A549 (cell line): ENCODE measurements at regions not wholly inside any gene's neighbourhood (a gene's known extent, or its start where the extent isn't known, plus 50 kb on each side); places are given as distances from the start of the nearest gene placed in this dataset.

ENCODE experiments used
- ATAC-seq, 2 experiments: fragments of 200-7000 bp in 1 of 2; fragments of >200 bp in 1 of 2; cut with Nextera tagmentation in 1 of 2; cut with Tn5 transposase in 1 of 2; 3 replicates each; pipeline versions ENCODE4 v1.8.0 to v1.9.1; 2018 to 2020; ENCODE audit warnings: mild to moderate bottlenecking in 1 of 2, moderate library complexity in 1 of 2
- CTCF ChIA-PET: fragments of 300-600 bp; sonication (Branson Sonifier 250); formaldehyde crosslinking; extraction: SDS; loops from one replicate; lab custom pipeline; 2021; ENCODE audit warnings: antibody characterized with exemption, inconsistent platforms; lab: Yijun Ruan, JAX
- POLR2A ChIA-PET: fragments of 350-600 bp; formaldehyde crosslinking; extraction: SDS; loops from one replicate; lab custom pipeline; 2021; ENCODE audit warnings: antibody characterized with exemption, inconsistent platforms; lab: Yijun Ruan, JAX
- DNase-seq, 2 experiments: peaks; one replicate each; pipeline versions ENCODE4 v3.0.0 to v3.0.0-alpha.2; 2011 to 2016; ENCODE audit warnings: low read depth in 1 of 2, low spot score in 1 of 2
- FAIRE-seq: peaks from 2 replicates; lab custom pipeline; 2011; peaks lifted over from hg19 to GRCh38; lab: Jason Lieb, UNC
- H3K27ac ChIP-seq, 2 experiments: fragments of >200 bp; sonication (Bioruptor Twin); formaldehyde crosslinking; 3 replicates each; pipeline ENCODE4 v1.5.1; 2016 to 2017
- H3K4me1 ChIP-seq: fragments of >200 bp; sonication (Bioruptor Twin); formaldehyde crosslinking; 3 replicates; pipeline ENCODE4 v1.6.1; 2016
- H3K4me2 ChIP-seq: fragments of >200 bp; sonication (Bioruptor Twin); formaldehyde crosslinking; 3 replicates; pipeline ENCODE4 v1.6.1; 2016
- H3K4me3 ChIP-seq: fragments of >200 bp; sonication (Bioruptor Twin); formaldehyde crosslinking; 3 replicates; pipeline ENCODE4 v1.5.1; 2016
- H3K9me3 ChIP-seq: fragments of >200 bp; sonication (Bioruptor Twin); formaldehyde crosslinking; 3 replicates; pipeline ENCODE4 v1.6.1; 2016
- CBX2 ChIP-seq: fragments of 200-600 bp; sonication (generic); IDR thresholded peaks from 2 replicates; pipeline ENCODE4 v1.6.1; 2016; ENCODE audit warnings: low read depth, mild to moderate bottlenecking, borderline replicate concordance
- CBX8 ChIP-seq: fragments of 200-600 bp; sonication (generic); IDR thresholded peaks from 2 replicates; pipeline ENCODE4 v1.6.1; 2016
- EHF ChIP-seq: fragments of 250-450 bp; sonication (Bioruptor Pico); IDR thresholded peaks from 2 replicates; pipeline ENCODE4 v1.5.0; 2020; ENCODE audit warnings: mild to moderate bottlenecking
- HEYL ChIP-seq: fragments of 250-450 bp; sonication (Bioruptor Pico); IDR thresholded peaks from 2 replicates; pipeline ENCODE4 v1.8.0; 2021; ENCODE audit warnings: mild to moderate bottlenecking, moderate library complexity
- HOXB5 ChIP-seq: fragments of 250-450 bp; sonication (Bioruptor Pico); IDR thresholded peaks from 2 replicates; pipeline ENCODE4 v1.5.0; 2020; ENCODE audit warnings: mild to moderate bottlenecking, moderate library complexity
- JUN ChIP-seq, 2 experiments: fragments of >200 bp; sonication (Bioruptor Twin); formaldehyde crosslinking; IDR thresholded peaks; 2 replicates in 1 of 2; 3 replicates in 1 of 2; pipeline ENCODE4 v1.6.1; 2016 to 2017
- JUNB ChIP-seq: fragments of >200 bp; sonication (Bioruptor Twin); formaldehyde crosslinking; IDR thresholded peaks from 2 replicates; pipeline ENCODE4 v1.6.1; 2016
- KDM1A ChIP-seq: fragments of 200-600 bp; sonication (generic); IDR thresholded peaks from 2 replicates; pipeline ENCODE4 v1.6.1; 2016; ENCODE audit warnings: low read depth, mild to moderate bottlenecking
- KDM5A ChIP-seq: fragments of 200-600 bp; sonication (generic); IDR thresholded peaks from 2 replicates; pipeline ENCODE4 v1.6.1; 2016; ENCODE audit warnings: antibody characterized with exemption, mild to moderate bottlenecking
- MAFK ChIP-seq: fragments of 450-650 bp; IDR thresholded peaks from 2 replicates; pipeline ENCODE4 v1.6.1; 2014; ENCODE audit not compliant: partially characterized antibody
- MAZ ChIP-seq: fragments of 150-350 bp; IDR thresholded peaks from 2 replicates; pipeline ENCODE4 v1.6.1; 2014; ENCODE audit warnings: antibody characterized with exemption, low read depth, low read length, borderline replicate concordance
- NPAS2 ChIP-seq: fragments of 250-450 bp; sonication (Bioruptor Pico); IDR thresholded peaks from 2 replicates; pipeline ENCODE4 v1.8.0; 2022; ENCODE audit warnings: mild to moderate bottlenecking, moderate library complexity, borderline replicate concordance
- NR3C1 ChIP-seq: fragments of >200 bp; sonication (Bioruptor Twin); formaldehyde crosslinking; IDR thresholded peaks from 3 replicates; pipeline ENCODE4 v1.6.1; 2017
- PBX3 ChIP-seq: IDR thresholded peaks from 2 replicates; pipeline ENCODE4 v1.6.1; 2012
- RAD21 ChIP-seq, 2 experiments: fragments of >200 bp in 1 of 2; sonication (Bioruptor Twin) in 1 of 2; formaldehyde crosslinking in 1 of 2; IDR thresholded peaks in 1 of 2; conservative IDR thresholded peaks in 1 of 2; 2 replicates in 1 of 2; 3 replicates in 1 of 2; pipeline ENCODE4 v1.6.1; 2012 to 2018; ENCODE audit warnings: inconsistent platforms in 1 of 2
- RNF2 ChIP-seq: fragments of 200-600 bp; sonication (generic); IDR thresholded peaks from 2 replicates; pipeline ENCODE4 v1.6.1; 2016; ENCODE audit warnings: low read depth, mild to moderate bottlenecking, antibody characterized with exemption, moderate library complexity, borderline replicate concordance
- SMC3 ChIP-seq: fragments of >200 bp; sonication (Bioruptor Twin); formaldehyde crosslinking; IDR thresholded peaks from 3 replicates; pipeline ENCODE4 v1.6.1; 2018; ENCODE audit warnings: inconsistent platforms
- USF2 ChIP-seq: fragments of 450-650 bp; IDR thresholded peaks from 2 replicates; pipeline ENCODE4 v1.6.1; 2014; ENCODE audit warnings: antibody characterized with exemption
- ZC3H11A ChIP-seq: fragments of 450-650 bp; IDR thresholded peaks from 2 replicates; pipeline ENCODE4 v1.6.1; 2014; ENCODE audit warnings: antibody characterized with exemption, mild to moderate bottlenecking
- WGBS: methylation state at CpG from one replicate; pipeline ENCODE4 v1.1.6; 2017; ENCODE audit errors: missing lambda C conversion rate; 5-methylcytosine and 5-hydroxymethylcytosine counted together

GRCh38 chr5:158070859-158071258 is 211.9 kb upstream of the CLINT1 start:
- POLR2A ChIA-PET = no interaction called here
- ATAC-seq (no peak), DNase-seq (no peak), FAIRE-seq (no peak)
- no peak overlapping the region for H3K4me3 ChIP-seq
- CTCF ChIA-PET = interaction anchor here (1.2 to 1.9 kb wide), 2 partner anchors 625 to 1036 kb away, joined by 3 to 6 read pairs; no protein-coding TSS in a partner anchor
- H3K27ac ChIP-seq = no peak overlapping the region
- H3K4me2 ChIP-seq = no peak overlapping the region
- WGBS = 0% methylated on average over 1 of the region's 1 CpG
- no peaks in the 10 kb centered on the region for H3K9me3 ChIP-seq
- TF ChIP-seq USF2 = no peak
- TF ChIP-seq MAFK = no peak
- TF ChIP-seq RNF2 = no peak
- TF ChIP-seq RAD21 (conservative IDR thresholded peaks at IDR 0.05 in 1 of 2, IDR thresholded peaks at IDR 0.05 in 1 of 2) = no peak
- no peak for TF ChIP-seq NR3C1
- TF ChIP-seq MAZ = no peak
- TF ChIP-seq SMC3 = no peak
- TF ChIP-seq JUNB = no peak
- TF ChIP-seq HEYL = no peak
- TF ChIP-seq PBX3 = no peak
- no peak for TF ChIP-seq HOXB5 (CRISPR knock-in tag)
- no peak for TF ChIP-seq ZC3H11A
- H3K4me1 ChIP-seq = no peaks in the 10 kb centered on the region

GRCh38 chr5:158069838-158070237 is 210.9 kb upstream of the CLINT1 start:
- no peak overlapping the region for H3K4me3 ChIP-seq
- TF ChIP-seq RAD21 (conservative IDR thresholded peaks at IDR 0.05 in 1 of 2, IDR thresholded peaks at IDR 0.05 in 1 of 2) = no peak
- TF ChIP-seq JUN (IDR thresholded peaks at IDR 0.05) = no peak
- no peak for TF ChIP-seq HOXB5 (CRISPR knock-in tag)
- no peak for TF ChIP-seq KDM1A
- CTCF ChIA-PET = interaction anchor here (1.1 to 1.9 kb wide), 3 partner anchors 75 to 1037 kb away, joined by 3 to 6 read pairs (median 3); no protein-coding TSS in a partner anchor
- no peak overlapping the region for H3K27ac ChIP-seq
- no peak overlapping the region for H3K4me2 ChIP-seq
- FAIRE-seq (no peak), ATAC-seq (no peak), DNase-seq (no peak)
- POLR2A ChIA-PET = no interaction called here
- WGBS = 69% methylated on average over 2 of the region's 2 CpGs
- H3K4me1 ChIP-seq = no peaks in the 10 kb centered on the region
- H3K9me3 ChIP-seq = no peaks in the 10 kb centered on the region

- TF ChIP-seq CBX8 = no peak
- 15% methylated on average over 4 of the region's 4 CpGs for WGBS
- DNase-seq = no peak
- H3K4me3 ChIP-seq = no peak overlapping the region
- FAIRE-seq = no peak
- CTCF ChIA-PET = interaction anchor here (1.4 to 2.3 kb wide), 2 partner anchors 55 to 1038 kb away, joined by 3 to 5 read pairs; no protein-coding TSS in a partner anchor
- no peak overlapping the region for H3K27ac ChIP-seq
- no peak overlapping the region for H3K4me2 ChIP-seq
- no peaks in the 10 kb centered on the region for H3K4me1 ChIP-seq
- no peak for ATAC-seq
- POLR2A ChIA-PET = no interaction called here
- no peaks in the 10 kb centered on the region for H3K9me3 ChIP-seq
Measured at GRCh38 chr5:158068964-158069363, 210.0 kb upstream of the CLINT1 start.

- H3K4me2 ChIP-seq = no peak overlapping the region
- no peaks in the 10 kb centered on the region for H3K4me1 ChIP-seq
- TF ChIP-seq KDM5A = no peak
- no peak for TF ChIP-seq CBX2
- no peak for TF ChIP-seq RNF2
- no peak for TF ChIP-seq JUN (IDR thresholded peaks at IDR 0.05)
- no peak for TF ChIP-seq EHF (CRISPR knock-in tag)
- no peak for TF ChIP-seq NPAS2
- no peaks in the 10 kb centered on the region for H3K9me3 ChIP-seq
- ChIA-PET CTCF (interaction anchor here (3.5 kb wide), 1 partner anchor 9 kb away, joined by 20 read pairs; no protein-coding TSS in a partner anchor), POLR2A (no interaction called here)
- H3K27ac ChIP-seq = no peak overlapping the region
- ATAC-seq (no peak), FAIRE-seq (no peak), DNase-seq (no peak)
- 6% methylated on average over 1 of the region's 1 CpG for WGBS
- H3K4me3 ChIP-seq = no peak overlapping the region
Measured at GRCh38 chr5:158066076-158066475, 207.1 kb upstream of the CLINT1 start.
